GM23338 (cell line): ENCODE measurements at regions not wholly inside any gene's neighbourhood (a gene's known extent, or its start where the extent isn't known, plus 50 kb on each side); places are given as distances from the start of the nearest gene placed in this dataset.

Experiments
- CREB1 ChIP-seq: fragments of 250-450 bp; sonication (Bioruptor Pico); IDR thresholded peaks from 2 replicates; pipeline ENCODE4 v1.5.0; 2020; ENCODE audit warnings: low read depth, mild to moderate bottlenecking, moderate library complexity
- CTCF ChIP-seq, 2 experiments: fragments of 200-600 bp in 1 of 2; sonication (generic) in 1 of 2; conservative IDR thresholded peaks; 2 replicates each; pipeline versions ENCODE4 v1.5.1 to v1.6.1; 2016 to 2017; ENCODE audit warnings: antibody characterized with exemption in 2 of 2, low read depth in 2 of 2, mild to moderate bottlenecking in 2 of 2, moderate library complexity in 1 of 2
- ETS1 ChIP-seq: IDR thresholded peaks from 2 replicates; pipeline ENCODE4 v1.6.1; 2016; ENCODE audit warnings: antibody characterized with exemption
- EZH2 ChIP-seq: fragments of 200-600 bp; sonication (generic); IDR thresholded peaks from one replicate; pipeline ENCODE4 v1.8.0; 2017; ENCODE audit warnings: antibody characterized with exemption, mild to moderate bottlenecking, low read depth; ENCODE audit not compliant: unreplicated experiment
- EZH2phosphoT487 ChIP-seq: fragments of 200-600 bp; sonication (generic); IDR thresholded peaks from one replicate; pipeline ENCODE4 v1.8.1; 2018; ENCODE audit warnings: antibody characterized with exemption; ENCODE audit not compliant: unreplicated experiment
- JUNB ChIP-seq: IDR thresholded peaks from one replicate; pipeline ENCODE4 v1.6.1; 2016; ENCODE audit warnings: antibody characterized with exemption; ENCODE audit not compliant: unreplicated experiment
- POLR2AphosphoS5 ChIP-seq: IDR thresholded peaks from 2 replicates; pipeline ENCODE4 v1.6.1; 2016; ENCODE audit warnings: antibody characterized with exemption, low read depth
- REST ChIP-seq: IDR thresholded peaks from one replicate; pipeline ENCODE4 v1.6.1; 2018; ENCODE audit warnings: antibody characterized with exemption; ENCODE audit not compliant: unreplicated experiment
- STAT1 ChIP-seq: IDR thresholded peaks from one replicate; pipeline ENCODE4 v1.6.1; 2016; ENCODE audit warnings: antibody characterized with exemption; ENCODE audit not compliant: unreplicated experiment
- ZNF114 ChIP-seq: fragments of 250-450 bp; sonication (Bioruptor Pico); IDR thresholded peaks from 2 replicates; pipeline ENCODE4 v1.5.0; 2020; ENCODE audit warnings: mild to moderate bottlenecking, moderate library complexity
- ZNF331 ChIP-seq: fragments of 250-450 bp; sonication (Bioruptor Pico); IDR thresholded peaks from 2 replicates; pipeline ENCODE4 v1.5.0; 2020; ENCODE audit warnings: low read depth, mild to moderate bottlenecking, moderate library complexity
- ZNF462 ChIP-seq: fragments of 250-450 bp; sonication (Bioruptor Pico); IDR thresholded peaks from 2 replicates; pipeline ENCODE4 v1.5.0; 2020; ENCODE audit warnings: mild to moderate bottlenecking, moderate library complexity

- no peak for TF ChIP-seq CTCF (conservative IDR thresholded peaks at IDR 0.05; ENCODE audit: low read depth in 2 of 2)
- TF ChIP-seq EZH2phosphoT487: no peak
- no peak for TF ChIP-seq POLR2AphosphoS5
- TF ChIP-seq EZH2: no peak
- TF ChIP-seq ZNF331 (CRISPR knock-in tag): no peak
- no peak for TF ChIP-seq REST
- no peak for TF ChIP-seq ZNF114 (CRISPR knock-in tag)
- TF ChIP-seq CREB1 (CRISPR knock-in tag): no peak
- no peak for TF ChIP-seq JUNB
- no peak for TF ChIP-seq ETS1
- TF ChIP-seq ZNF462: no peak
- no peak for TF ChIP-seq STAT1
Observed at GRCh38 chr9:8188723-8189407, 389.3 kb upstream of the DMAC1 start.
